ENCODE measurements at regions not wholly inside any gene's neighbourhood (a gene's known extent, or its start where the extent isn't known, plus 50 kb on each side); places are given as distances from the start of the nearest gene placed in this dataset.

DNA sequence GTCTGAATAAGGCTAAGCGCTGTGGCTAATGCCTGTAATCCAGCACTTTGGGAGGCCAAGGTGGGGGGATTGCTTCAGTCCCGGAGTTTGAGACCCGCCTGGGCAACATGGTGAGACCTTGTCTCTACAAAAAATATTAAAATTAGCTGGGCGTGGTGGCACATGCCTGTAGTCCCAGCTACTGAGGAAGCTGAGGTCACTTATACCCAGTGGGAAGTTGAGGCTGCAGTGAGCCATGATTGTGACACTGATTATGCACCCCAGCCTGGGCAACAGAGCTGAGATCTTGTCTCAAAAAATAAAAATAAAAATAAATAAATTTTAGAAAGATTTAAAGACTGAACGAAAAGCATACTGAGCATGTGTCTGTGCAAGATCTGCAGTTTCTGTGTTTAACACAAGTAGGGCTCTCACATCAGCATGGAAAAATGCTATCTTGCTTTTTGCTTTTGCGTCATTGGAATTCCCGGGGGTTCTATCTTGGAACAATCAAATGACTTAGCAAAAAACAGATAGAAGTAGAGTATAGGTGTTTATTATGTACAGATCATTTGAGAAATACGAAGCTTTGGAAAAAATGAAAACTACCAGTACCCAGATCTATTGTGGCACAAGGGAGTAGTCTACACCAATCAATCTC is 161.9 kb downstream of the CAPZA3 start:
- DNase-seq (ENCODE audit: low spot score), result no peak

DNA sequence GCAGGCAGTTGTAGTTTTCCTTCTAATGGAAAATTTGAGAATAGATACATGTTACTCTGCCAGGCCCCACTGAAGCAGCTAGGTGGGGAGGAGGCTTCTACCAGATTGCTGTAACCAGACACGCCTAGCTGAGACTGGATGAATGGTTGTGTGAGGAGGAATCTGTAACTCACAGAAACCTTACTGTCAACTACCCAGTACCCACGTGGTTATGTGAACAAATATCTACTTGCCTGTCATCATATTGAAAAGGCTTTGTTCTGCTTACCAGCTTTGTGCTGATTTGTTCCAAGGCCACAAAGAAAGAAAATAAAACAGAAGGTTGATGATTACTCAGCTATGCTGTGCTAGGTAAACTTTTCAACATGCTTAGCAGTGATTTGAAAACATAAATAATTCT is 167.2 kb downstream of the CAPZA3 start:
- no peak for DNase-seq (ENCODE audit: low spot score)

DNA sequence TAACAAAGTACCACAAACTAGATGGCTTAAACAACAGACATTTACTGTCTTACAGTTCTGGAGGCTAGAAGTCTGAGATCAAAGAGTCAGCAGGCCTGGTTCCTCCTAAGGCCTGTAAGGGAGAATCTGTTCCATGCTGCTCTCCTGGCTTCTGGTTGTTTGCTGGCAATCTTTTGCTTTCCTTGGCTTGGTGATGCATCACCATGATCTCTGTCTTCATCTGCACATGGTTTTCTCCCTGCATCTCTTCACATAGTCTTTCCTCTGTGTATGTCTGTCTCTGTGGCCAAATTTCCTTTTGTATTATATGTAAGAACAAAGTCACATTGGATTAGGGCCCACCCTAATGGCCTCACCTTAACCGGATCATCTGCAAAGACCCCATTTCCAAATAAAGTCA is 168.5 kb downstream of the CAPZA3 start:
- no peak for DNase-seq (ENCODE audit: low spot score)

DNA sequence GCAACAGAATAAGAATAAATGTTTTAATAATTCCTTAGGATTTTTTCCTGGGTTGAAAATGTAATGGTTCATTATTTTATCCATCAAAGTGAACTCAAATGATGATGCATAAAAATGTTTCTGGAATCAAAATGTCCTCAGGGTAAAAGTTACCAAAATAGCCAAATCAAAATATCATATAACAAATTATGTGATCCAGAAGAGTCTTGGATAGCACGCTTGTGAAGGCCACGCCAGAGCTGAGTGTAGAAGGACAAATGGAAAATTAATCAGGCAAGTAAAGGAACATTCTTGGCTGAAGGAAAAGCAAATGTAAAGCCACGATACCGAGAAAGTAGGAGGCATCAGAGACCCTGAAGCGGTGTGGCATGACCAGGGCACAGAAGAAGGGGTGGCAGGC is 169.2 kb downstream of the CAPZA3 start:
- DNase-seq (ENCODE audit: low spot score), result no peak

DNA sequence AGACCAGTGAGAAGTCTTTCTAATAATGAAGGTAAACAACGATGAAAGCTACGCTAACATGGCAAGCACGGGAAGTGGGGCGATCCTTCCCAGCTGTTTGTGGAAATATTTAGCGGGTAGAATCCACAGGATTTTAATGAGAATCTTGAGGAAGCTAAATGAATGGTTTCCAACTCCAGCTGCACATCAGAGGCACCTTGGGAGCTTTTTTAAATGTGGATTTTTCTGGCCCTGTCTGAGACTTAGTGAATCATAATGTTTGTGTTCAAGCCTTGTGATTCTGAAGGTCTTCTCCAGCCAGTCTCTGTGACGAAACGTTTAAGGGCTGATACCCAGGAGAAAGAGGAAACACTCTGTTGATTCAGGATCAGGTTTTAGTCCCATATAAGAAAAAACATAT is 169.8 kb downstream of the CAPZA3 start:
- no peak for DNase-seq (ENCODE audit: low spot score)

DNA sequence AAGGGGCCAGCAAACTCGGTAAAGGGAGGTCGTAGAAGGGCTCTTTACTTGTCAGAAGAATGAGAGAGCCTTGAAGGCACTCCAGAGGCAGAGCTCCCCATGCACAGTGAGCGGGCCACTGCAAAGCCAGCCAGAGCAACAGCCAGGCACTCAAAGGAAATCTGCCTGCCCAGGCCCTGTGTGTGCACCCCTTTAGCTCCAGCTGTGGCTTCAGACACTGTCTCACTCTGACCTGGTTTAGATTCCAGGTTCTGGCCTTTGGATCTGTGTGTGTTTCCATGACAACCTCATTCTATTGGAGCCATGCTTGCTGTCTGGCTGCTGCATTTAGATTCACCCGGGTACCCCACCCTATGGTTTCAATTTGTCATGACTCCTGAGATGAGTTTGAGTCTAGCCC is 170.3 kb downstream of the CAPZA3 start:
- no peak for DNase-seq (ENCODE audit: low spot score)

DNA sequence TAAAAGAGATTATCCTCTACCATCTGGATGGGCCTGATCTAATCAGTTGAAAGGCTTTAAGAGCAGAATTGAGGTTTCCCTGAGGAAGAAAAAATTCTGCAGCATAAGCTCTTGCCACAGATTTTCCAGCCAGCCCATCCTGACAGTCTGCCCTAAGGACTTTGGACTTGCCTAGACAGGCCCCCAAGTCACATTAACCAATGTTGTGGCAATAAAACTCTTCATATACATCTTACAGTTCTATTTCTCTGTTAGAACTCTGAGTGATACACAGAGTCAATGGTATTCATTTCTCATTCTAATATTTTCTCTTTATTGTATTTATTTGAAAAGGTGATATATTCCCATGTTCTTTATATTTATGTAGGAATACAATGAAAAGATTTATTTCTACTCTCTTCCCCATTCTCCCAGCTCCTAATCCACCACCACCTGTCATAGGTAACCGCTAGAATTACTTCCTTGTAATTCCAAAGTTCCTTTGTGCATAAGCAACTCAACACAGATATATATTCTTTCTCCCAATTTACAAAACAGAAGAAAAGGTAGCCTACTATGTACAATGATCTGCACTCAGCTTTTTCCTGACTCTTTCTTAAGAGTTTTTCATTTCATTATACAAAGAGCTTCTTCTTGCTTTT is 182.1 kb downstream of the CAPZA3 start:
- DNase-seq (ENCODE audit: low spot score), result no peak

DNA sequence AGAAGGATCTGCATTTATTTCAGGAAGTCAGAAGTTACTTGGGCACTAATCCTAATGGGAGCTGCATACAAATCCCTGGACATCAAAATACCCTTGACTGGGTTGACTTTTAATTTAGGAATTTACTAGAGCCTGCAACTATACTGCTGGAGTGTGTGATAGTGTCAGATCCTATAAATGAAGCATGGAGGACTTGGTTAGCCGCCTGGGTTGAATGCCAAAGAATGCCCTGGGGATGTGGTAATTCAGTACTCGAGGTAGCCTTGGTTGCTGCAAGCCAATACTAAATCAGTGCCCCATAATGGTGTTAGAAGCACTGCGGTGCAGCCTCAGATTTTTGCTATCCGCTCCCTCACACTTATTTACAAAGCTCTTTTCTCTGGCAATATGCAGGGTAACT is 184.9 kb downstream of the CAPZA3 start:
- no peak for DNase-seq (ENCODE audit: low spot score)

DNA sequence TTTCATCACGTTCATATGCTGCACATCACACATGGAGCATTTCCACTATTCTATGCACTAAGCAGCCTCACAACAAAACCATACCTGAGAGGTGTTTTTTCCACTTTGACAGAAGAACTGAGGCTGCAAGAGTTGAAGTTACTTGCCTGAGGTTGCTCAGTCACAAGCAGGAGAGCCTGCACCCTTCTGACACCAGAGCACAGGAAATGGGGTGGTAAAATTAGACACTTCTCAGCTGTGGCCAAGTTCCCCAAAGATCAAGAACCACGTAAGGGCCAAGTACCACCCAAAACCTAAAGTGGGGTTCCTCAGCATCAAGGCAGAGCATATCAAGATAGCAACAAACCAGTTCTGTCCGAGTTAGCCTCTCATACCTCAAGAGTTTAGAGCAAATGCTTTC is 185.8 kb downstream of the CAPZA3 start:
- no peak for DNase-seq (ENCODE audit: low spot score)

DNA sequence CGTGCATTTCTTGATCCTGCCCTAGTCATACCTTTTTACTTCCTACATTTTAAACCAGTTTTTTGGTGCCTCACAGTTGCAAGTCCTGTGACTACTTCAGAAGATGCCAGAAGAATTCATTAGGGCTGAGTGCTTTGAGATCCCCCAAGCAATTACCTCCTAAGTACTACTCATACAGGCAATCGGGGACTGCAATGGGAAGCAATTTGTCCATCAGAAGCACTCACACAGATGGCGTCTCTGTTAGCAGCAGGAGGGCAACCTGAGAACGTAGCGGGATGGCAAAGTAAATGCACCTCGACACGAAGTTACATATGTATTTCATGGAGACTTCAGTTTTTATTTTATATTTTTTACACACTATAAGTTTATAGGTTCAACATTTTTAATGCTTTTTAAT is 188.3 kb downstream of the CAPZA3 start:
- no peak for DNase-seq (ENCODE audit: low spot score)

DNA sequence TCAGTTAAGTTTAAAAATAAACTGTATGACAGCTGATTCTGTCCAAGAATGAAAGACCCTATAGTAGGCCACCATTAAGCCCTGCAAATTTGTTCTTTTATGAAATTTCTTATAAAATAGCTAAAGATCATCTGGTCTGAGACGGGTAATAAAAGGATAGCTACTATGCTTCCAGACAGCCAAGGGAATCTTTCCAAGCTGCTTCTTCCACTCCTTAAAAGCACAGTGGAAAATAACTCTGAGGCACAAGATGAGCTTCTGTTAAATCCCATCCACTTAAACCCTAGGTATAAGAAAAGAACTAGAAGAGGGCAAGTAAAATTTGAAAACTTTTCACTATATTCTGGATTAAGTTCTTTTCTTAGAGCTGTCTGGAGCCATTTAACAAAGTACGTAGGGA is 194.3 kb downstream of the CAPZA3 start:
- DNase-seq (ENCODE audit: low spot score), result no peak

DNA sequence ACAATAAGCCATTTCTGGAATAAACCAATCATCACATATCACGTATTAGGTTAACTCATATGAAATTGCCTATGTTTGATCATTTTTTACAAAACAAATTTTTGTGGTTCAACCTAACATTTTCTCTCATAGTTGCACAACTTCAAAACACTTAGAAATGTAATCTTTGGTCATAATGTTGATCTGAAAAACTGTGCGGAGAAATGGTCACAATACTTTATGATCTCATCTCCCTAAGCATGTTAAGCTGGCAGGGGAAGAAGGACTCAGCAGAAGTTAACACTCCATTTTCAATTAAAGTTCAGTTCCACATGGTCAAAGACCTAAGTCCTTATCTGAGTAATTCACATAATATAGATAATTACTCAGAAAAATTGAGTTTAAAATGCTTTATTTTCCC is 194.8 kb downstream of the CAPZA3 start:
- no peak for DNase-seq (ENCODE audit: low spot score)

DNA sequence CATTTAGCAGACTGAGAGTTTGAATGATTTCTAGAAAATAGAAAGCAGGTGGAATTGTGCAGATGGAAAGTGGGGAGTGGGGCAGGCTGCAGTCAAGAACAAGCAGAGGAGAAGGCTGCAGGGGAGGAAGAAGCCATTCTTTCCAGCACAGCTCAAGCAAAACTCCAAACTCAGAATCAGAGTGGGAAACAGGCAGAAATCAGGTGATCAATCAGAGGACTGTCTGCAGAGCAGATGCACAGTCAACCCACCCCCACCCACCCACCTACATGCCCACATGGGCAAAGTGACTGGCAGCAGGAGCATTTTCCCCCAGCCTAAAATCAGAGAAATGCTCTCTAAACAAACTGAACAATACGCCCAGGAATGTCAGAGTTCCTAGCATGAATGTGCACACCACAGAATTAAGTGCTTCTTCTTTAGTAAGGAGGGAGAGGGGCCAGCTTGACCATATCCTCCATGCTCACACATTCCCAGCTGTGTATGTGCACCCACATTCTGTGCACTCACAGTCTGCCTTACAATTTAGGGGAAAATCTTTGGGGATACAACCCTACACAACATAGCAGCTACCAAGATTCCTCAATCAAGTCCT is 194.1 kb upstream of the PLEKHA5 start:
- no peak for DNase-seq (ENCODE audit: low spot score)

DNA sequence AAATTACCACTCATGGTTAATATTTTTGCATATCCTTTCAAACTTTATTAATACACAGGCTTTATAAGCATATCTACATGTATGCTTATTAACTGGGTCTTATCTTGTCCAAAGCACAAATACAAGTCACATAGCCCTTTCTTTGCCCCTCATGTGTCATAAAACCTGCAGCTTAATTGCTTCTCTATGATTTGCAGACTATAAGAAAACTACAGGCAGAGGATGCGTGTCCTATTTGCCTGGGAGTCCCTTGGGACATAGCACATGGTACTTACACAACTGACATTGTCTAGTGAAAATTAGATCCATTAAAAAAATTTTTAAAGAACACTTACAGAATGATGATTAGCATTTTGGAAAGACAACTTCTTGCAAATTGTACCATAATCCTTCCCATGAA is 190.5 kb upstream of the PLEKHA5 start:
- DNase-seq (ENCODE audit: low spot score), result no peak

DNA sequence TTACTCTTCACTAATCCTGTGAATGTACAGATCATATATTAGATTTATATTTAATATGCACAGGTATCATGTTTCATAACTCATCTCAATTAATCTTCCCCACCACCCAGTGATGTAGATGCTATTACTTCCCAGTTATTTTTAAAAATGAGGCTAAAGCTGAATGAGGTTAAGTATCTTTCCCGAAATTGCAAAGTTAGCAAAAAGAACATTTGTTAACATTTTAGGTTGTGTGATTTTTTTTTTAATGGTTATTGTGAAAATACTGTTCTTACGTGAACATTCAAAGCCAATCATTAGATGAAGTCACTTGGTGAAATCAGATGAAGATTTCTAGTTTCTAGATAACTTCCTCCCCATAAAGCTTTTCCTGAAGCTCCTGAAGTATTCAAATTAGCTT is 186.9 kb upstream of the PLEKHA5 start:
- no peak for DNase-seq (ENCODE audit: low spot score)

DNA sequence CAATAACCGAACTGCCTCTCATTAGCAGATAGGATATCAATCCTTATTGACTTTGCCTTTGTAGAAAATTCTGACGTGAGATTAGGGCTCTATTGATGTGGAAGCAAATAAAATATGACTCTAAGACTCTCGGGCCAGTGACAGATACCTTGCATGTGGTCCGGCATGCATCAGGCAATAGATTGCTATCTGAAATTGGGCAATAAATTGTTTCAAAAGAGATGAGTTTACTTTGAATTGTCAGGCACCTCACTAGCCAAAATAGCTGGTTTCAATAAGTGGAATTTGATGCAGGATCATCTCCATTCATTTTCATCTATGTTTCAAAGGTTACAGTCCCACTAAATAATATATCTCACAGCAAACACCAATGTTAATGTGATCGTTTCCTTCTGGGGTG is 186.3 kb upstream of the PLEKHA5 start:
- DNase-seq (ENCODE audit: low spot score), result no peak

DNA sequence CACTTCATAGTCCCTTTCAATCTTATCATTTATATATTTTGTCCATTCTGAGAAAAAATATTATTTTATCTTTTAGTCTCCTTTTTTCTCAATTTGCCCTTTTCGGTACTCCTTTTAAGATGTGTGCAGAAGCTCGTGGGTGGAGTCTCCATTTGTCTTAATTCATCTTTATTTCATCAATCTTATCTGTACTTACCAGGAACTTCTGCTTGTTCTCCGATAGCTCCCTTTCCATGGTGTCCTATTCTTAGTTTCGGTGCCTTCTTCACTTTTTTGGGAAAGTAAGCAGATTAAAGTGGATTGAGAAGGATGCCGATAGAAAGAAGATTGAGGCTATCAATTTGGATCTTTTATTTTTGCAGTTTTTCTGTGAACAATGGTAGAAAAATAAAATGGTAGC is 183.4 kb upstream of the PLEKHA5 start:
- no peak for DNase-seq (ENCODE audit: low spot score)

DNA sequence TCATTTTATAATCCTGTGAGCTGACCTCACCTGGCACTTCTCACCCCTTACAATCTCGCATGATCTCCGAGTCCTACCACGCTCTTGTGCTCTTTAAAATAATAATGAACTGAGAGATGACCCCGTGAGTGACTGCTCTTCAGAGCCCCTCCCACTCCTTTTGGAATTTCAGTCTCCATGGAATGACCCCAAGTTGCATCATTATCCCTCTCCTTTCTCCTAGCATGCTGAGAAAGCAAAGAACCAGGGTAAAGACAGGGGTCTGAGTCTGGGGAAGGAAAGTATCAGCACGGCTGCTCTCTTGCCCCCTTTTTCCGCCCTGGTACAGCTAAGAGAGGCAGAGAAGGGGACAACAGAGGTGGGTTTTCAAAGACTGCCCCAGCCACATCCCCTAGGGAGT is 178.3 kb upstream of the PLEKHA5 start:
- no peak for DNase-seq (ENCODE audit: low spot score)

DNA sequence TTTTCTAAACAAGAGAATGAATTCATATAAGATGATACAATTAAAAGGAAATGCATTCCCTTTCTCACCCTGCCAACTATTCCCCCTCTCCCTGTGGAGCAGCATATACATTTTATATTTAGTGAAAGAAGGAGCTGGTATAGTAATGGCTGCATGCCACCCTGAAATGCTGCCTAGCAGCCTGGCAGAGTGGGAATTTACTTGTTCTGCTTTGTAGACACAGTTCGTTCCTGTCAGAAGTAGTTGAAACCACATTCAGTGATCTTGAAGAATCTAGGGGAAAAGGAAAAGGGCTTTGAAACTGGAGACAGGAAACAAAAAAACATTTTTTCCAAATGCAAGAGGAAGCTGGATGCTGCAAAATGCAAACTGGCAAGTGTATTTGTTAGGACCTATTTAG is 176.0 kb upstream of the PLEKHA5 start:
- DNase-seq (ENCODE audit: low spot score), result no peak

DNA sequence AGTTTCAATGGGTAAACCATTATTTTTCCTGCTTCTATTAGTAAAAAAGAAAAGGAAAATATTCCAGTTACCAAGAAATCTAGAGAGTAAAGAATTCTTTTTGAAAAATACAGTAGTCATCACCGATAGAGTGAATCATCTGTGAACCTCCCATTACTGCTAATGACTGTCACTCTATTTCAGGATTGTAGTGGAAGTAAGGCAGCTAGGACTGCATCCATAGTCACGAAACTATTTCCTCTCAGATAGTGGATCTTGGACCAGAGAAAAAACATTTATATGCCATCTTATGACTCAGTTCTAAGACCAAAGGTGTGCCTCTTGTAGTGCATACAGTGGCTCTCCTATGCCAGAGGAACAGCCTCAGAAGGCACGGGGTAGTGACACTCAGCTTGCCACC is 173.9 kb upstream of the PLEKHA5 start:
- DNase-seq (ENCODE audit: low spot score), result no peak

DNA sequence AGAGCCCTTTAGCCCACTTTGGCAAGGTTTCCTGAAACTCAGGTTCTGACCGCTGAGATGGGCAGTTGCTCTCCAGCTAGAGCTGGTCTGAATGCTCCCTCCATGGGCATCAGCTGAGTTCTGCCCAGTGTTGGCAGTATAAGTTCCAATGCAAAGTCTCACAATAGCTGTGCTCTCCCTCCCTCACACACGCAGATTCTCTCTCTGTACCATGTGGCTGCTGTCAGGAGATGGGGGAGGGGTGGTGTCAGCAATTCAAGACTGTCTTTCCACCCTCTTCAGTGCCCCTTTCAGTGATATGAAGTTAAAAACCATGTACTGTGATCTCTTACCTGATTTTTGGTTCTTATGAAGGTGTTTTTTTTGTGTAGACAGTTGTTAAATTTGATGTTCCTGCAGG is 164.3 kb upstream of the PLEKHA5 start:
- DNase-seq (ENCODE audit: low spot score), result no peak

DNA sequence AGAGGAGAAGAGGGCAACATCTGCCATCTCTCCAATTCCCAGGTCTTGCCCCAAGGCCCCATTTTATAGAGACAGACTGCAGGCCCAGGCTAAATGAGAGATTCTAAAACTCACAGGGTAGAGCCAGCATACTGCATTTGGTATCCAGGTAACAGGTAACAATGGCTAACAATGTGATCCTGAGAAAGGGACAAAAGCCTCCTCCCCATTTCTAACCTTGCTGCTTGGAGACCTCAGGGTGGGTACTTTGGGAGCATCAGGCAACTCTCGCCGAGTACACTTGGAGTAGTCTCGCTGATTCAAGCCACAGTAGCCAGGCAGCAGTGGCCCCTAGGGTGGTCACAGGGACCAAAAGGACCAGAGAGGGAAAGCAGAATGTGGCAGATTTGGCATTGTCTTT is 162.6 kb upstream of the PLEKHA5 start:
- no peak for DNase-seq (ENCODE audit: low spot score)

DNA sequence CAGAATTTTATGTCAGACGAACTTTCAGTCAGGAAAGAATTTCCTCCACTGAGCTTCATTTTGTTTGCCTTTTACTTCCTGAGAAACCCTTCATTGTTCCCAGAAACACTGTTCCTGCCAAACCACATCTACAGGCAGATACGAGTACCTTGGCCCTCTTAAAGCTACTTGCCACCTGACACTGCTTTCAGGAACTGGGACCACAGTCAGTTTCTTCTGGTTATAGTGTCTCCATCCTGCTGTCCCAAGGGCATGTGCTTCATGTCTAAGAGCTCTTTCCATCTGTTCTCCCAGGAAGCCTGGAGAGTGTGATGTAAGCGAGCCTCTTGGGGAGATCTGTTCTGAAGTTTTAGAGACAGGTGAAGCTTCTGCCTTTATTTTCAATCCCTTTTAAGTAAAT is 161.7 kb upstream of the PLEKHA5 start:
- DNase-seq (ENCODE audit: low spot score), result no peak

DNA sequence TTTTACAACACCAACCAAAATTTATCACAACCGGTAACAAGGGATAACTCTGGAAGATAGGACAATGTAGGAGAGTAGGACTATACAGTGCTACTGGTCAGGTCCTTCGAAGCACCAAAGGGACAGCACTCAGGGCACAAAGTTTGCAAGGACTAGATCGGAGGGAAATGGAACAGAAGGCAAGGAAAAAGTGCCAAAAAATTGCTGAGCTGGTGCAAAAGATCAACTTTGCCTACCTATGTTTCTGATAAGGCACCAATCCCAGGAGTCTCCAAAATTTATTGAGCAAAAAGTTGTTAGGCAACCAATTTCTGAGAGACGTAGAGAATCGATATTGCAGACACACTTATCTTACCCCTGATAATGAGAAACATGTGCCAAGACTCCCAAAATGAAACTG is 160.0 kb upstream of the PLEKHA5 start:
- no peak for DNase-seq (ENCODE audit: low spot score)

All from CD4-positive, alpha-beta T cell treated with Interleukin-2 at 100 ng/mL for 4 hours (primary cell).